HG03066 (cell line): ENCODE measurements at regions not wholly inside any gene's neighbourhood (a gene's known extent, or its start where the extent isn't known, plus 50 kb on each side); places are given as distances from the start of the nearest gene placed in this dataset.

Experiments
- ATAC-seq: cut with Tn5 transposase; IDR thresholded peaks from one replicate; pipeline ENCODE4 v1.9.1; 2021; ENCODE audit warnings: low read depth; ENCODE audit not compliant: unreplicated experiment

- ATAC-seq: no peak
Measured at GRCh38 chr9:113646946-113647914, 183.7 kb downstream of the RGS3 start.

DNA sequence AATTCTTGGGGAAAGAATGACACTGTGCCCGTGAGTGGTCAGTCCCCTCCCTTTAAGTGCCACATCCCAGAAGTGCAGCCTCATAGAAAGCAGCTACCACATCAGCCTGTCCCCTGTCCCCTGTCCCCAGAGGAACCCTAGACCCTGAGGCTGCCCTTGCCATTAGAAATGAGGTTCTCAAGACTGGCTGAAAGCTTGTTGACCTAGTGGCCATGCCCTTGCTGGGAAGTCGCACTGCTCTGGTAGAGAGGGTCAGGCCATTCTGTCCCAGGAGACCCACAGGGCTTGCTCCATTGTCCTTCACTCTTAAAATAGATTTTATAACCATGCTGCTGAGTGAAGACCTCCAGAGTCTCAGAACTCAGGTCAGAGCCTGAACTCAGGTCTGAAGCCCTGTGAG is 184.5 kb downstream of the RGS3 start:
- no peak for ATAC-seq

- ATAC-seq: no peak
Measured at GRCh38 chr9:113648586-113648985, 185.1 kb downstream of the RGS3 start.

- no peak for ATAC-seq
Measured at GRCh38 chr9:113649054-113649453, 185.5 kb downstream of the RGS3 start.

- ATAC-seq: no peak
Measured at GRCh38 chr9:113649855-113650206, 186.3 kb downstream of the RGS3 start.

DNA sequence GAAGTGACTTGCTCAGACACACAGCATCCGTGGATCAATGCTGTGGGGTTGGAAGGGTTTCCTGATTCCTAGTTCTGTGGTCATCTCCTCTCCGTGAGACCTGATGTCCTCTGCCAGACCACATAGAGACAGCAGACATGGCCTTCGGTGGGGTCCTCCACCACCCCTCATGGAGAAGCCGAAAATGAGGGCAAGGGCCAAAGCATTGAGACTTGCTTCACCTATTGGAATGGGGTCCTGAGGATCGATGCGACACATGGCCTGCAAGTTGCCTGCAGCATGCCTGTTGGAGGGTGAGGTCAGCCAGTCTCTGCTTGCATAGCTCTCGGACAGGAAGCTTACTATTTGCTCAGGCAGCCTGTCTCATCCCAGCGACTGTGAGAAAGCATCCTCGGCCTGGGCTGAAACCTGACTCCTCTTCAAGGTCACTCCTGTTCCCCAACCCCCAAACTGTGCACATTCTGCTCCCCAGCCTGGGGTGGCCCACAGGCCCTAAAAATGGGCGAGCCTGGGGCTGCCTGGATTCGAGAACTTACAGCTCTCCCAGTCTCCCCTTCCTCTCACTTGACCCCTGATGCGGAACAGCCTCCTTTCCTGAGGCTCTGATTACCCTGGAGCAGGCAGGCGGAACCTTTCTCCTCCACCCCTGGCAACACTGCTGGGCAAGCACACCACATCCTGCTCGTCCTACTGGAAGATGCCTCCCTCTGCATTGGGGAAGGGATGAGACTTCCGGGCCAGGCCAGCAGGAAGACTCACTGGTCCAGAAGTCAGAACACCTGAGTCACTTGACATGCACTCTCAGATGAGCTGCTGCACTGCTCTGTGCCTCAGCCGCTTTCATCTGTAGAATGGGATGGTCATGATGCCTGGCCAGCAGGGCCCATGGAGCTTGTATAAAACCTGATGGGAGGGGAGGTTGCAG is 186.9 kb downstream of the RGS3 start:
- no peak for ATAC-seq

GRCh38 chr9:113651896-113652295 is 188.4 kb downstream of the RGS3 start:
- ATAC-seq: no peak

GRCh38 chr9:113652355-113653152 is 189.0 kb downstream of the RGS3 start:
- ATAC-seq: no peak

- ATAC-seq: no peak
Measured at GRCh38 chr9:113653746-113654604, 190.4 kb downstream of the RGS3 start.

DNA sequence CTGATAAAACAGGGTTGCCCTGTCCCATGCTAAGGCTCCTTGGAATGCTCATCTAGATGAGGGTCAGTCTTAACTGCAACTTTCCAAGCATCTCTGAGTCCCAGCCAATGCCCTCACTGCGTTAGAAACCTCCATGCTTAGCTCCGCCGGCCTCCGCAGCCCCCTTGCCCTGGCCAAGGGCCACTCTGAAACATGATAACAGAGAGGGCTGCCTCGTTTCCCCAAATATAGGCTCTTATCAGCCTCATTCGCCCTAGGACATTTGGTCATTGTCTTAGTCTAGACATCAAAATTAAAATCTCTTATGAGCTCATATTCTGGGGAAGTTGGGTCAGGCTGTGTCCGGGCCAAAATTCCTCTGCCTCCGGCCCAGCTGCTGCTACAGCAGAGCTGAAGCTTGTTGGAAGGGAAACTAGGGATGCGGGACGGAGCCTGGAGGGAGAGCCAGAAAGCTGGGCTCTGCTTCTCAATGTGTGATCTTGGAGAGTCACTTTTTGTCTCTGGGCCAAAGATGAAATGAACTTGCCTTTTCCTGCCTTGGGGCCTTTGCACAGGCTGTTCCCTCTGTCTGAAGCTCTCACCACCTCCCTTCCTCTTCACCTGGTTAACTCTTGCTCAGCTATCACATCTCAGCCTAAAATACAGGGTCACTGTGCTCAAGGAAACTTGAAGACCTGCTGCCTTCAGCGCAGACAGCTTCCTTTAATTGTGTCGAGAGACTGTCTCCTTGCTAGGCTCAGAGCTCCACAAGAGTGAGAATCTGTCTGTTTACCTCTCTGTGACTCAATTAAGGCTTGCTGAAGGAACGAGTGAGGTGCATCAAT is 191.3 kb downstream of the RGS3 start:
- no peak for ATAC-seq

DNA sequence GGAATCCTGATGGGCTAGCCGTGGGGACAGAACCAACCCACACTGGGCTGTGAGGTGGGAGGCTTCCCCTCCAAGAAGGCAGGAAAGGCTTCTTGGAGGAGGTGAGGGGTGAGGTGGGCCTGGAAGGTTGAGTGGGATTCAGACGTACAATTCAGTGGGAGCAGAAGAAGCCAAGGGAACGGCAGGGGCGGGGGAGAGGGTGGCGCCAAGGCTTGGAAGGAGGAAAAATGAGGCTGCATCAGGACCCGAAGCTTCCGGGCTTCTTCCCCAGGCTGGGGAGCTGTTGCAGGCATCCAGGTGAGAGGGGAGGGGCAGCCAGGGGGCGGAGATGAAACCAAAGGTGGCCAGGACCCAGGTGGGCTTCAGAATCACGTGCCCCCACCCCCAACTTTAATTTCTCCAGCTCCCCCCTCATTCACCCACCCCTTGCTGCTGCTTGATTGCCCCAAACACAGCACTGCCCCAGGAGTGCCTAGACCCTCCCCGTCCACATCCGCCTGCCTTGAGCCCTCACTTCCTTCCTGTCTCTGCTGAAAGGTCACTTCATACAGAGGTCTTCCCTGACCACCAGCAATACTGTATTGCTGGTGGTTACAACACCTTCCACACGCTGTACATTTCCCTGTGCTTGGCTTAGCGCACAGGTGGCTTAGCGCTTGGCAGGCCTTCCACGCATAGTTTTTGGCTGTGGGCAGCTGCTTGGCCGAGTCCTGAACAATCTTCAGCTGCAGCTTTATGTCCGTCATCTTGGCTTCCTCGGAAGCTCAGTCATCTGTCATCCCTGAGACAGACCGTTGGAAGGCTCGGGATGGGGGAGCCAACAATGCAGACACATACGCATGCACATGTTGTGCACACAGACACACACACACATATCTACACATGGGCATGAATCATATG is 193.5 kb downstream of the RGS3 start:
- no peak for ATAC-seq

GRCh38 chr9:113657765-113658544 is 194.4 kb downstream of the RGS3 start:
- peak; percentile 85 for ATAC-seq

GRCh38 chr9:113658545-113658895 is 195.0 kb downstream of the RGS3 start:
- no peak for ATAC-seq

GRCh38 chr9:113659039-113659438 is 195.5 kb downstream of the RGS3 start:
- no peak for ATAC-seq

DNA sequence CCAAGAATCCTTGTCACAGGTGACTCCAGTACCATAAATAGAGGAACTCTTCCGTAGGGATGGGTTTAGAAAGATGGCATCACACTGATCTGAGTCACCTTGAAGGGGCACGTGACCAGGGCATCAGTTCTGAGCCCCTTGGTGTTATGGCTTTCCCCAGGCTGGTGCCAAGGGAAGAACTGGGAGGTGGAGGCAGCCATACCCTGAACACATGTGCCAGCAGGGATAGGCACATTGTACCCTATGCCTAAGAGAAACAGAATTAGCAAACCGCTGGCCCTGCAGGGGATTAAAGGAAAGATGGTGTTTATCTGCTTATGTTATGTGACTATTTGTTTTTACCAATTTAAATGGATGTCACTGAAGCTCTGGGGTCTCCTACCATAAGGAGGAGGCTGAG is 196.2 kb downstream of the RGS3 start:
- ATAC-seq: no peak

DNA sequence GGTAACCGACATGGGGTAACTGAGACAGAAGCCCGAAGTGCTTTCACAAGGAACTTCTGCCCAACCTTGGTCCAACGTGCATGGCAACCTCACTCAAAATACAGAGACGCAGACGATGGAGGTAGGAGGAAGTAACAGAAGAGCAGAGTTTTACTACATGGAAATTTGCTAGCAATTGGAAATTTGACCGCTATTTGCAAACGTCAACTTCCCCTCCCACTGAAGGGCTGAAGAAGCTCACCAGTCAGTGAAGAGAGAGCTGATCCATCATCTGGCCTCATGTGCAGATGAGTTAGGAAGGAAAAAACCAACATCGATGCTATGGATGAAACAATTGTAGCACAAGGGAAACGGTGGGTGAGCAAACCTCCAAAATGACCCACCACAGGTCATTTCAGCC is 196.7 kb downstream of the RGS3 start:
- no peak for ATAC-seq

DNA sequence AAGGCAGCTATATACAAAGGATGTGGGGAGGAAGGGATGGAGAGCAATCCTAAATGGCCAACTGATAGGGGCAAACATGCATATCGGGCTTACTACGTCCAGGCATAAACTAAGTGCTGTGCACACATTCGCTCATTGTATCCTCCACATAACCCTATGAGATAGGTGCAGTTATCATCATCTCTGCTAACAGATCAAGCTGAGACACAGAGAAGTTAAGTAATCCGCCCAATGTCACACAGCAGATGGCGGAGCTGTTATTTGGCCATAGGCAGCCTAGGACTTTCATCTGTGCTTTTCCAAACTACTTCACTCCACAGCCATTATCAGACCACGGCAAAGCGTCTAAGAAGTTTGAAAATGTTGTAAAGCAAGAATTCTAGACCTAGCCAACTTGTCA is 197.5 kb downstream of the RGS3 start:
- no peak for ATAC-seq
